Left cardiac atrium (tissue), 4 donors: ENCODE measurements at regions not wholly inside any gene's neighbourhood (a gene's known extent, or its start where the extent isn't known, plus 50 kb on each side); places are given as distances from the start of the nearest gene placed in this dataset.
A peak's percentile ranks its signal among the peaks of the same experiment; 100 is the strongest.

Experiments
- ATAC-seq, 2 donors: fragments of 200-7000 bp; cut with Tn5 transposase; one replicate each; pipeline ENCODE4 v1.9.1; 2020; ENCODE audit warnings: mild to moderate bottlenecking in 2 of 2, moderate library complexity in 2 of 2
- DNase-seq: peaks from one replicate; pipeline ENCODE4 v3.0.0-alpha.2; 2020
- intact Hi-C, 2 donors: fragments of 100-400 bp; cut with DNase I; formaldehyde crosslinking; loops; one replicate each; pipeline versions ENCODE4 v1.14.1 to v1.15.1; 2022 to 2023
- donor health status: DM: no; HTN: yes; CAD: no.
- donor health status: DM: no; HTN: yes; CAD: no; lungs with severe emphysema.
- donor health status: DM: yes; HTN: yes; CAD: no.
- donor health status: Dilated cardiomyopathy.

DNA sequence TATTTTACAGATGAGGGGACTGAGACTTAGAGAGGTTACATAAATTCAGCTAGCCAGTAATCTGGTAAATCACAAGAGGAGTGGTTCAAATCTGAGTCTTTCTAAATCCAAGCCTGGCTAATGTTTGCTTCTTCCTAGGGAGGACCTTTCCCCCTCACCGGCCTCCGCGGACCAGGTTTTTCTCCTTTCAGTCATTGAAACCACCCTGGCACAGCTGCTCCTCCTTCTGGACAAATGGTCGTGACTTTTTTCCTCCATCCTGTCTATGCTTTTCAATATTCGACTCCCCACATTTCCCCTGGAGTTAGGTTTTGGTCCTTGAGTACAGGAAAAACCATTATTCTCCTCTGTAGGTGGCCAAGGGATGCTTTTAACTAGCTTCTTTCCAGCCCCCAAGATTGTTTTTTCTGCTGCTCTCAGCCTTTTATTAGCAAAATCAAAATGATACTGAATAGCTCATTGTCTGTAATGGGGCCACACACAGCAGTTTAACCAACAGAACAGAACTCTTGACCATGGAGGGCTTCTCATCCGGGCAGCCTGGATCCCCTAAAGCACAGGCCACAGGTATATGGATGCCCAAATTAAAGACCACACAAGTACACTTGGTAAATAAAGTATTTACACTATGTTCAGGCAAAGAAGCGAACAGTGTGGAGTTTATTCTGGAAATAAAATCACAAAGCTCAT lies 85.9 kb upstream of the KLHL25 start:
- no peak for ATAC-seq
- intact Hi-C loops, result no loop called here
- DNase-seq, result no peak

DNA sequence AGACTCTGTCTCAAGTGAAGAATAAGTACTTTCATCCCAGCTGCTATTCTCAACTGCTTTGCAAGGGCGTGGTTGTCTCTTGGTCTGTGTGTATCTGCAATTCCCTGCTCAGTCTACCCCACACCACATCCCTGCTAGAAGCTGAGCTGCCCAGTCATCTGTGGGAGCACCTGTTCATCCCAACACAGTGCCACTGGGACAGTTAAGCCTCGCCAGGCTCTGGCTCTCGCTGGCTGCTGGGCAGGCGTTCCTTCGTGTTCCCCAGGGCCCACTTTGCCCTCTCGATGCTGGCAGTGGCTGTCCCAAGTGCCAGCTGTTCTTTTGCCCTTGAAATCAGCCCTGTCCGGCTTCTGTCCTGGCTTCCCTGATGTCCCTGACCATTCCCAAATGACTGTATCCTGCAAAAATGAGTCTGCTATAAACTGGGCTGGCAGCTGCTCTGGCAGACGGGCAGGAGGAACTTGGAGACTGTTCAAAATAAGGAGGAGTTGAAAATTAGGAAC lies 91.6 kb upstream of the KLHL25 start:
- intact Hi-C loops, result no loop called here
- ATAC-seq (peak in 1 of 2 donors; percentile 61), DNase-seq (no peak)

DNA sequence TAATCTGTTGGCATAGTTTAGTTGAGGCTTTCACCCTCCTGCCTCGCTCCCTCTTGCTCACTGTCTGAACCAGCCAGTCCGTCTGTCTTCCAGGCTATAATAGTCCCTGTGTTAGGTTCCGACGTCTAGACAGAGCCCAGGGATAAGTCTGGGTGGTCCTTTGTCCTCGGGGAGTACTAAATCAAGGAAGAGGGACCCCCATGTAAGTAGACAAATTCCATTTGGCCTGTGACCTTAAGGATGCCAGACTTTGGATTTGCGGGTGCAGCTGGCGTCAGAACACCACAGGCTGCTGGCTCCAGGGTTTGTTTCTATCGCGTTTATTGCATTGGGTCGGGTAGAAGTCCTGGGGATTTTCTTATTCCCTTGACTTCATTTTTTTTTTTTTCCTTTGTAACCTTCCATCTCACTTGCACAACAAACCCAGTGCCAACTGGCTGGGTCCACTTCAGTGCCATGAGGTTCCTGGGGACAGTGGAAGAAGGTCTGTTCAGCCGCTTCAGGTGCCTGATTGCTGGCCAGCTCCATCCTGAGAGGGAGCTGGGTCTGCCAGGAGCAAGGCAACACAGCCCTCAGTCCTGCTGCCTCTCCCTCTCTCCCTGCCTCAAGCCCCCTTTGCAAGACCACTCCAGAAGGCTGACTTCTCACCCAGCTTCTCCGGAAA lies 95.4 kb upstream of the KLHL25 start:
- ATAC-seq (no peak), DNase-seq (no peak)
- intact Hi-C loops, result no loop called here

DNA sequence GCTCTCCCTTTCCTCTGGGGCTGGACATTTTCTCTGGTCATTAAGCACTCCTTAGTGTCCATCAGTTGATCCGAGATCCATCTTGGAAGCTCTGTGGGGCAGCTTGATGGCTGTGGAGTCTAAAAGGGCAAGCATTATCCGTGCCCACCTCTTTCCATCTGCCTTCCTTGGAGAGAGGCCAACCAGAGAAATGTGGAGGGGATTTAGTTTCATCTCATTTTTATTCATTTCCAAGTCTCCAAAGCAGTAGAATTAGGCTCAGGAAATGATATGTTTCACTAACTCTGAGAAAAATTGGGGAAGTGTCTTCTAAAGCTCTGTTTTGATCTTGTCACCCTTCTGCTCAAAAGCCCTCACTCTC lies 95.9 kb upstream of the KLHL25 start:
- intact Hi-C loops, result no loop called here
- ATAC-seq (no peak), DNase-seq (no peak)

DNA sequence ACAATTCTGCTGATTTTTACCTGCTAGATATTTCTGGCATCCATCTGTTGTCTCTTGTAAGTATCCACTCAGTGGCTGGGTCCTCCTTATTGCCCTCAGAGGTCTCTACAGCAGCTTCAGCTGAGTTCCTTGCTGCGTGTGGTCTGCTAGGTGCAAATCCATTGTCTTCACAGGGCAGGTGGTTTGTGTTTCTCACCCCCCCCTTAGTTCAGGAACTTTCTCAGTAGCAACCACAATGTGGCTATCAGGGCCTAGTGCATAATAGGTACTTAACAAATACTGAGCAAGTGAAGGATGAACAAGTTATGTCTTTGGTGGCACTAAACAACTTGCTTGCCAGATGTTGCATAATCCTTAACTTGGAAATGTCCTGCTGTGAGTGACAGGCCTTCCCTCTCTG lies 96.7 kb upstream of the KLHL25 start:
- no peak for DNase-seq
- ATAC-seq, result no peak
- intact Hi-C loops, result no loop called here

DNA sequence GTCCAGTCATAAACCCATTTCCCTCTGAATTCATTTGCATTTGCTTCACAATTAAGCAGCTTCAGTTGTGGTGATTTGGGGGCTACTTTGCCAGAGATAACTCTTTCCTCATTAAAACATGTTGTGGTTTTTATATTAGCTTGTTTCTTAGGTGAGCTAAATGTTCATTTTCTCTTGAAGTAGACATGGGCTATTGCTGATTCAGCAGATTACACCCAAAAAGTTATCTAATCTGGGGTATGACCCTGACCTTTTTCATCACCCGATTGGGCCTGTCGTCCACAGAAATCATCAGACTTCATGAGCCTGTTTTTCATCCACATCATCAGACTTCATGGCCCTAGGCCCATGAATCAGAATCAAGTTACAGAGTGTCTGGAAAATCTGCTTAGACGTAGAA lies 97.5 kb upstream of the KLHL25 start:
- intact Hi-C loops, result no loop called here
- ATAC-seq, result no peak
- DNase-seq, result no peak

DNA sequence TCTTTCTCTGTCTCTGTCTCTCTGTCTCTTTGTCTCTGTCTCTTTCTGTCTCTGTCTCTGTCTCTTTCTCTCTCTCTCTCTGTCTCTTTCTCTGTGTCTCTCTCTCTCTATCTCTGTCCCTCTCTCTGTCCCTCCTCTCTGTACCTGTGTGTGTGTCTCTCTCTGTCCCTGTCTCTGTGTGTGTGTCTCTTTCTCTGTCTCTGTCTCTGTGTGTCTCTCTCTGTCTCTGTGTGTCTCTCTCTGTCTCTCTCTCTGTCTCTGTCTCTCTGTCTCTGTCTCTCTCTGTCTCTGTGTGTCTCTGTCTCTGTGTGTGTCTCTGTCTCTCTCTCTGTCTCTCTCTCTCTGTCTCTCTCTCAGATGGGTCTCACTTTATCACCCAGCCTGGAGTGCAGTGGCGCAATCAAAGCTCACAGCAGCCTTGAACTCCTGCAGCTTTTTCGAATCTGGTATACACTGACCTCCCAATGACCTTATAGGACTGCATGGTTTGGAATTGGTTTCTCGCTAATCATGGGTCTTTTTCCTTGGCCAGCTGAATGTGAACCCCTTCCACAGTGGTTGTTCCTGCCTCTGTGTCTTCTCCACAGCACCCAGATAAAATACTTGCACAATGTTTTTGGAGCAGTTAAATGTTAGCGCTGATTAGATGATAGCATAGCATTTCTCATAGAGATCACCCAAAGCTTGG lies 102.6 kb upstream of the KLHL25 start:
- DNase-seq (no peak), ATAC-seq (no peak)
- intact Hi-C loops, result no loop called here

DNA sequence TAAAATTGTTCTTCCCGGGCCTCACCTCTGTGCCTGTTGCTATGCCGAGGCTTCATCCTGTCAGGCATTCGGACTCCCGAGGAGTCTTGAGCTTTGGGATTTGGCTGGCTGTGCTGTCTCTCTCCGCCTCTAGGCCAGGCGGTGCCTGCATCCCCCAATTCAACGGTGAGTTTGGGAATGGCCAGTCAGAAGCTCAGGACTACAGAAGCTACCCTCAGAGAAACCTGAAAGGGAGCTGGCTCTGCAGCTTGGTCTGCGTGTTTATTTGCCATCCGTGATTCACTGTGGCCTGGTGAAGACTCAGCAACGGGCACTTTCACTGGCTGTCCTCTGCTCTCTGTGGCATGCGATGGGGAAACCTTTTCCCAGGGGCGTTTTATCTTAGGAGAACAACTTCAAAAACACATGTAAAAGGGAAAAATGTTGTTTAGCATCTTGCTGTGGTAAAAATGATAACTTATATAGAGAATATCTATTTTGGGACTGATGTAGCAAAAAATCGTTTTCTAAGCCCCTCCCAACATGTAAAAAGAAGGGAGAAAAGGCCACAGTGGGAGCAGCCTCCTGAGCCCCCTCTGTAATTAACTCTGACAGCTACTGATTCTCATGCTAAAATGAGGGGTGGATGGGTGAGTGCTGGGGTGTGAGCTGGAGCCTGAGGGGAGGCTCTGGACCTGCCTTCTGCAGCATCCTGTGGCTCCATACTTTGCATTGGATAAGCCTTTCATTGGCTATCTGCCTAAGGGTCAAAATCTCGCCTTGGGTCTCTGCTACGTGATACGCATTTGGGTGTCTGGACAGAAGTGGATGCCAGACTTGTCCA lies 103.4 kb upstream of the KLHL25 start:
- intact Hi-C loops, result no loop called here
- ATAC-seq, result no peak
- DNase-seq, result no peak

DNA sequence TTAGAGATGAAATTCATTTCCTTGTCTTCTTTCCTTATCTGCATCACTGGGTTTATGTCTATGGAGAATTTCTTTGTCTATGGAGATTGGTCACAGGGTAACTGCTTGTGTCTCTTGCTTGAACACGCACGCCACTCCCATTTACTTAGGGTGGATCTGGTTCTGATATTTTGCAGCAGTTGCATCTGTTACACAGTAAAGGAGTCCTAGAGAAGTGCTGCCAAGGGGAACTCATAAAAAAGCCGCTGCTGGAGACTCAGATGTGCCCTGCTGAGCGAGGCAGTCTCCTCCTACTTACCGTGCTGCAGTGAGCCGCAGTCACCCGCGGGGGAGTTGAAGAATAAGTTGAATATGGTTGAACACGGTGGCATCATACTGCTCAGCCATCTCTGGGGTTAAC lies 105.2 kb upstream of the KLHL25 start:
- intact Hi-C loops, result no loop called here
- DNase-seq, result no peak
- ATAC-seq, result no peak

DNA sequence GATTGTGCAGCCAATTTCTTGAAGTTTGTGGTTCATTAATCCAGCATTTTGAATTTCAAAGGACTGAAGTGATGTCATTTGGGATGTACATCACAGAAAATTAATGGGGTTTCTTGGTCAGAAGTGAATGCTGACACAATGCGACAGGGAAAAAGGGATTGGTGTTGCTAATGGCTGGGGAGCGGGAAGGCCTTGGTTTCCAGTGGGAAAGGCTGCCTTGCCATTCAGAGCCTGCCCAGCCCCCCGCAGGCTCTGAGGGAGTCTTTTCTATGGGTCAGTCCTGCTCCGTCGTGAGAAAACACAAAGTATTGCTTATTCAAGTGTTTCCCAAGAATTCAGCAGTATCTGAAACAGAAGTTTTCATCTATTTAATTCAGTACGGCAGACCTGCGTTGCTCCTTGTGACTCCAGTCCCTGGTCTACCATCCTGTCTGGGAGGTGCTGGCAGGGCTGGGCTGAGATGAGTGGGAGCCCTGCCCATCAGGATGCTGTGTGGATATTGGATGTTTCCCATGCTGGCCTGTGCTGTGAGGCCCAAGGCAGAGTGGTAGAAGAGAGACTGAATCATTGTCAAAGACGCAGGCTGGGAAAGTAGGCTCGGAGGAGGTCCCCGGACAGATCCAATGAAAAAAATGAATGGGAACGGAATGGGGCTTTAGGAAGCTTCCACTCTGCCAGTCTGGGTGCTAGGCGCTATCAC lies 111.2 kb upstream of the KLHL25 start:
- intact Hi-C loops, result no loop called here
- no peak for ATAC-seq
- DNase-seq, result no peak

DNA sequence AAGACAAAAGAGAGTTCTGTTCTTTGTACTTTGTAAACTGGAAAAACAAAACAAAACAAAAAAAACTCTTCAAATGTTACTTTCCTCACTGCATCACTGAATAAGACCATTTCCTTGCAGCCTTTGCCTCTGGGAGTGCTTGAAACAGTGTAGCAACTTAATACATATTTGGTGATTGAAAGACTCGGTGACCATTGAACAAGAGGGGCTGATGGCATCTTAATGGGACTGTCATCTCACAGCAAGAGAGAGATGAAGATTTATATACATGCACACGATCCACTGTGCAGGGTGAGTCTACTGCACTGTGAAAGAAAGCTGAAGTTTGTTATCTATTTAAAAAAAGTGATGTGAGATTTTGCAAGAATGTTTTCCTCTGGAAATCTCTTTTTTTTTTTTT lies 111.9 kb upstream of the KLHL25 start:
- ATAC-seq (no peak), DNase-seq (no peak)
- intact Hi-C loops, result no loop called here

DNA sequence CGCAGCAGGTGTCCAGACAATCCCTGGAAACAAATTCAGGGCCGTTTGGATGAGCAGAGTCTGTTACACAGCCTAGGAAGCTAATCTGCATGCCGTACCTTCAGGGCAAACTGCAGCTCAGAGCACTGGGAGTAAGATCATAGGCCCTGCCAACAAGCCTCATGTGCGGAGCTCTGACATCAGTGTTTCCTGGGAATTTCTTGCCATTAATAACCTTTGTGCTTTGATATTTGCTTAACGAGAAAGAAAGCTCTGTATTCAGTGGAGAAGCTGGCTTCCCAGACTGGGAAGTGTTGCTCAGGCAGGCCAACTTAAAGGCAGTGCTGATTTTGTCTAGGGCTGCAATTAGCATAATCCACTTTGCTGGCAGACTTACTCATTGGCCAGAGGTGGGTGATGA lies 116.1 kb upstream of the KLHL25 start:
- ATAC-seq, result peak in 1 of 2 donors; percentile 57
- intact Hi-C loops, result loop anchor here in 1 of 2 donors (10.0 kb wide), 1 partner anchor 224 kb away; no protein-coding TSS in a partner anchor

DNA sequence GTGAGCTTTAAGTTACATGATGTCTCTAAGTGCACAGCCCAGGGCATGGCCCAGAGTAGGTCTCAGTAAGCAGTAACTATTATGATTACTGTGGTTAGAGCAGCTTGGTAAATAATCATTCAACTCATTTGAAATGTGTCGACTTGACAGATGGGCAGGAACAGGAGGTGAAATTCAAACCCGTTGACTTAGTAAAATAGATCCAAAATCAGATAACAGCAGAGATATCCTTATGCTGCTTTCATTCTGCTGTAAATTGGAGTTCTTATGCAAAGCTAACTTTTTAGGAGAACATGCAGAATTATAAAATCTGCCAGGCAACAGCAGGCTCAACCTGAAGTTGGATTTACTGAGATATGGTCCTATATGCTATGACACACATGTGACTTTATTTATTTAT lies 118.7 kb upstream of the KLHL25 start:
- DNase-seq (no peak), ATAC-seq (no peak)
- intact Hi-C loops, result loop anchor here in 1 of 2 donors (10.0 kb wide), 1 partner anchor 221 kb away; no protein-coding TSS in a partner anchor

More for the DNA sequence above, 116.1 kb upstream of the KLHL25 start:
- DNase-seq, result no peak

DNA sequence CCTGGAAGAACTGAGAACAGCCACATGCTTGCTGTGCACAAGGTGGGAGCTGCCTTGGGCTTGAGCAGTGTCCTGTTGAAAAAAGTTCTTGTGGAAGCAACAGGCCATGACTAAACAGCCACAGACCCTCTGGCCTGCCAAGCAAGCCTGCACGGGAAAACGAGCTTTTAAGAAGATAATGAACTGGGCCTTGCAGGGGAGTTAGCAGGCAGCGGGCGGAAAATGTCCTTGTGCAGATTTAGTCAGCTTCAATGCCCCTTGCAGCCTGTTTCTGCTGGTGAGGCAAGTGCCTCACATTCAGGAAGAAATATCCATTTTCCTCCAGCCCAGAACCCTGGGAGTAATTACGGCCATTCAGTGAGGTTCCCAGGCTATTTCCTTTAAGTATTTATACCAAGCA lies 126.2 kb upstream of the KLHL25 start:
- DNase-seq, result no peak
- no peak for ATAC-seq
- intact Hi-C loops, result no loop called here

DNA sequence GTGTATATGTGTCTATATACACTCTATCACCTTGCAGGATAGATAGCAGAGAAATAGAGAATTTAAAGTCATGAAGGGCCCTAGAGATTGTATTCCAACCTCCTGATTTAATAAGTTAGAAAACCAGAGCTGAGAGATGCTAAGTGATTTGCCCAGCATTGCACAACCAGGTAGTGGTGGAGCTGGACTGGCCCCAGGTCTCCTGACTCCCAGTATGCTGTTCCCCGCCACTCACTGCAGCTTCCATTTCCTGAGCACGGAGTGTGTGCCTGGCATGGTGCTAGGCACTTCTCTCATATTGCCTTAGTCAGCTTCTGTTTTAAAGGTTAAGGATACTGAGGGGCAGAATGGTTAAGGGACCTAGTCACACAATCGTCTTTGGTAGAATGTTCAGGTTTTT lies 129.4 kb upstream of the KLHL25 start:
- intact Hi-C loops, result no loop called here
- DNase-seq (no peak), ATAC-seq (no peak)

DNA sequence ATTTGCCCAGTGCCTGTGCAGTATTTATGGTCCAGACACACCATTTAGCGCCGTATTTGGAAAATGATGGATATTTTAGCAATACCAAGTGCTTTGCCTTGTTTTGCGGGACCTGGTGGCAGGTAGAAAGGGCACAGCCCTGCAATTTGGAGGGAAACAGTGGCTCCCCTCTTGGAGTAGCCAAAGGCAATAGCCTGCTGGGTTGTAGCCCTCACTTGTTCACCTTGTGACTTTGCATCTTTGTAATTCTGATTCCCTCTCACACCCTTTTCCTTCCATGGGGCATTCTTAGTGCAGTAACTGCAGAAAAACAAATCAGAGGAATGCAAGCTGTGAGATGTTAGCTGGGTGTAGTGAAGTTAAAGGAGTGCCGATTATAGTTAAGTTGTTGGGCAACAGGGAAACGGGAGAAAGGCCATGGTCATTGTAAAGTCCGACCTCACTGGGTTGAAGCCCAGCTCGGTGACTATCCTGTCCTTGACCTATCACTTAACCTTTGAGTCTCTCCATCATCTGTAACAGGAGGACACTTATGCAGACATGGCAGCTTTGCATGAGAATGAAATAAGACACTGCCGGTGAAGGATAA lies 131.0 kb upstream of the KLHL25 start:
- ATAC-seq (no peak), DNase-seq (no peak)
- intact Hi-C loops, result no loop called here

DNA sequence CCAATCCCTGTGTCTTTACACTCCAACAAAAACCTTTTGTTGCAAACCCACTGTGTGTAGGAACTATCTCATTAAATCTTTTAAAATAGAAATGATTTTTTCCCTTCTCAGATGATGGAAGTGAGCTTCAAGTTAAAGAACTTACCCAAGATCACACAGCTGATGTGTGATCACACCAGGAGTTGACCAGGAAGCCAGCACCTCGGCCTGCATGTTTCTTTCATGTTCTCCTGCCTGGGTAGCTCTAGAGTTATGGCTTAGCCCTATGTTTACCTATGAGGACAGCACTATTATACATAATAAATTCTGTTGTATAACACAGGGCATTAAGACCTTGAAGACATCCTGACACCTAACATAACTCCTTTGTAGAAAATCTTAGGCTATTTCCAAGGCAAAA lies 132.1 kb upstream of the KLHL25 start:
- intact Hi-C loops, result no loop called here
- no peak for DNase-seq
- no peak for ATAC-seq

DNA sequence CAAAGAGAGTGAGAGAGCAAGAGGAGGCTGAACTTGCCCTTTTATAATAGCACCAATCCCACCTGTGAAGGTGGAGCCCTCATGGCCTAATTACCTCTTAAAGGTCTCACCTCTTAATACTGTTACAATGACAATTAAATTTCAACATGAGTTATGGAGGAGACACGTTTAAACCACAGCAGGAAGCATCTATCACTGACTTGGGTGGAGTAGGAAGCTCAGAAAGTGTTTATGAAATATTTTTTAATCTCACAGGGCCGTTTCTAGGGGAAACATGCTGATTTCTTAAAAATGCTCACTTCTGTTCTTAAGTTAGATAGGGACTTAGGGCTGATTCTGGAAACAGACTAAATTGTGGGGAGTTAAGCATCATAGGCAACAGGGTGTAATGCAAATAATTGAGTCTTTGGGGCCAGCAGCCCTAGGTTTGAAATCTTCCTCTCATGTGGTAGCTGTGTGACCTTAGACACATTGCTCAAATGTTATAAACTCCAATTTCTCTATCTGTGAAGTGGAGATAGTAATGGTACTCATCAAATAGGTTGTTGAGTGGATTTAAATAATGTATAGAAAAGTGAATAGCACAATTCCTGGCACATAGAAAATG lies 133.3 kb upstream of the KLHL25 start:
- intact Hi-C loops, result no loop called here
- ATAC-seq (no peak), DNase-seq (no peak)
